ENCODE measurements at regions not wholly inside any gene's neighbourhood (a gene's known extent, or its start where the extent isn't known, plus 50 kb on each side); places are given as distances from the start of the nearest gene placed in this dataset.

GRCh38 chr2:111226876-111227700 is 106.4 kb downstream of the BCL2L11 start:
- TF ChIP-seq EZH2phosphoT487 (IDR thresholded peaks at IDR 0.05; ENCODE audit: low read depth, severe bottlenecking, unreplicated experiment) (no peak), EZH2 (IDR thresholded peaks at IDR 0.05; ENCODE audit: borderline replicate concordance) (no peak), CTCF (IDR thresholded peaks at IDR 0.05; ENCODE audit: poor library complexity) (no peak)
- no peak overlapping the region for H3K27ac ChIP-seq
- no peaks in the 10 kb centered on the region for H3K36me3 ChIP-seq (replicated peaks; ENCODE audit: insufficient read depth, low read depth)
- H4K20me1 ChIP-seq (ENCODE audit: insufficient read depth, poor library complexity, severe bottlenecking) = no peaks in the 10 kb centered on the region
- H3K4me3 ChIP-seq = no peak overlapping the region
- DNase-seq (ENCODE audit: low spot score) = no peak
- H3K9me2 ChIP-seq (replicated peaks; ENCODE audit: insufficient read depth) = no peaks in the 10 kb centered on the region
- H3K27me3 ChIP-seq = no peaks in the 10 kb centered on the region
- no peaks in the 10 kb centered on the region for H3K79me2 ChIP-seq
- H2AFZ ChIP-seq = no peak overlapping the region
- 77% methylated on average over 6 of the region's 6 CpGs for WGBS (ENCODE audit: low lambda C conversion rate, missing lambda C conversion rate)
- H3K4me1 ChIP-seq (ENCODE audit: insufficient read depth) = no peaks in the 10 kb centered on the region
- no peaks in the 10 kb centered on the region for H3K9me3 ChIP-seq (ENCODE audit: low read depth)
- H3K4me2 ChIP-seq = no peak overlapping the region

GRCh38 chr2:111227716-111228141 is 107.0 kb downstream of the BCL2L11 start:
- H3K4me1 ChIP-seq (ENCODE audit: insufficient read depth) = no peaks in the 10 kb centered on the region
- TF ChIP-seq CTCF (IDR thresholded peaks at IDR 0.05; ENCODE audit: poor library complexity) (no peak), EZH2phosphoT487 (IDR thresholded peaks at IDR 0.05; ENCODE audit: low read depth, severe bottlenecking, unreplicated experiment) (no peak), EZH2 (IDR thresholded peaks at IDR 0.05; ENCODE audit: borderline replicate concordance) (no peak)
- H3K27ac ChIP-seq = no peak overlapping the region
- no peaks in the 10 kb centered on the region for H3K36me3 ChIP-seq (replicated peaks; ENCODE audit: insufficient read depth, low read depth)
- H3K4me2 ChIP-seq = no peak overlapping the region
- DNase-seq (ENCODE audit: low spot score) = no peak
- no peaks in the 10 kb centered on the region for H3K9me3 ChIP-seq (ENCODE audit: low read depth)
- 74% methylated on average over 6 of the region's 6 CpGs for WGBS (ENCODE audit: low lambda C conversion rate, missing lambda C conversion rate)
- no peak overlapping the region for H2AFZ ChIP-seq
- H3K79me2 ChIP-seq = no peaks in the 10 kb centered on the region
- no peaks in the 10 kb centered on the region for H4K20me1 ChIP-seq (ENCODE audit: insufficient read depth, poor library complexity, severe bottlenecking)
- no peak overlapping the region for H3K4me3 ChIP-seq
- no peaks in the 10 kb centered on the region for H3K27me3 ChIP-seq
- H3K9me2 ChIP-seq (replicated peaks; ENCODE audit: insufficient read depth) = no peaks in the 10 kb centered on the region

- Histone ChIP-seq H2AFZ (no peak overlapping the region), H3K27ac (no peak overlapping the region), H4K20me1 (ENCODE audit: insufficient read depth, poor library complexity, severe bottlenecking) (no peaks in the 10 kb centered on the region), H3K36me3 (replicated peaks; ENCODE audit: insufficient read depth, low read depth) (no peaks in the 10 kb centered on the region), H3K4me3 (no peak overlapping the region), H3K9me3 (ENCODE audit: low read depth) (no peaks in the 10 kb centered on the region), H3K4me1 (ENCODE audit: insufficient read depth) (no peaks in the 10 kb centered on the region), H3K4me2 (no peak overlapping the region), H3K79me2 (no peaks in the 10 kb centered on the region), H3K27me3 (no peaks in the 10 kb centered on the region), H3K9me2 (replicated peaks; ENCODE audit: insufficient read depth) (no peaks in the 10 kb centered on the region)
- TF ChIP-seq EZH2phosphoT487 (IDR thresholded peaks at IDR 0.05; ENCODE audit: low read depth, severe bottlenecking, unreplicated experiment) (no peak), CTCF (IDR thresholded peaks at IDR 0.05; ENCODE audit: poor library complexity) (no peak), EZH2 (IDR thresholded peaks at IDR 0.05; ENCODE audit: borderline replicate concordance) (no peak)
- DNase-seq (ENCODE audit: low spot score) = no peak
- WGBS (ENCODE audit: low lambda C conversion rate, missing lambda C conversion rate) = 94% methylated on average over 7 of the region's 7 CpGs
Observed at GRCh38 chr2:111231532-111232252, 111.0 kb downstream of the BCL2L11 start.
